Suprapubic skin (tissue), 4 donors: ENCODE measurements at regions not wholly inside any gene's neighbourhood (a gene's known extent, or its start where the extent isn't known, plus 50 kb on each side); places are given as distances from the start of the nearest gene placed in this dataset.

Experiments used
- CTCF ChIP-seq, 2 donors: fragments of 200-600 bp in 1 of 2; fragments of 450-650 bp in 1 of 2; sonication (generic) in 1 of 2; IDR thresholded peaks; one replicate each; pipeline ENCODE4 v1.5.1; 2016 to 2019; ENCODE audit warnings: antibody characterized with exemption in 2 of 2, mild to moderate bottlenecking in 1 of 2, moderate library complexity in 1 of 2
- EP300 ChIP-seq: sonication (generic); formaldehyde crosslinking; IDR thresholded peaks from one replicate; pipeline ENCODE4 v1.6.1; 2017; ENCODE audit warnings: antibody characterized with exemption
- POLR2A ChIP-seq, 2 donors: fragments of 450-650 bp; IDR thresholded peaks; one replicate each; pipeline ENCODE4 v1.6.1; 2017; ENCODE audit warnings: antibody characterized with exemption in 2 of 2, mild to moderate bottlenecking in 2 of 2, moderate library complexity in 2 of 2
- POLR2AphosphoS5 ChIP-seq, 3 donors: sonication (generic); formaldehyde crosslinking; IDR thresholded peaks; one replicate each; pipeline ENCODE4 v1.6.1; 2017; ENCODE audit warnings: antibody characterized with exemption in 3 of 3

GRCh38 chr6:113565306-113565705 lies 291.8 kb upstream of the MARCKS start:
- TF ChIP-seq CTCF (IDR thresholded peaks at IDR 0.05), result no peak
- no peak for TF ChIP-seq EP300
- TF ChIP-seq POLR2A (IDR thresholded peaks at IDR 0.05), result no peak
- TF ChIP-seq POLR2AphosphoS5 (IDR thresholded peaks at IDR 0.05), result no peak
